NCI-H510A (cell line): ENCODE measurements at regions not wholly inside any gene's neighbourhood (a gene's known extent, or its start where the extent isn't known, plus 50 kb on each side); places are given as distances from the start of the nearest gene placed in this dataset.

ENCODE experiments used
- DNase-seq: peaks from one replicate; lab custom pipeline; 2025; lab: John Stamatoyannopoulos, UW

- DNase-seq, result no peak
Measured at GRCh38 chr1:219273088-219273686, 99.5 kb downstream of the LYPLAL1 start.

- no peak for DNase-seq
Measured at GRCh38 chr1:219271818-219272535, 98.3 kb downstream of the LYPLAL1 start.

- DNase-seq, result no peak
Measured at GRCh38 chr1:219269171-219269570, 95.5 kb downstream of the LYPLAL1 start.

GRCh38 chr1:219266524-219266923 is 92.8 kb downstream of the LYPLAL1 start:
- DNase-seq, result no peak

GRCh38 chr1:219265026-219265515 is 91.4 kb downstream of the LYPLAL1 start:
- no peak for DNase-seq

- DNase-seq, result no peak
Measured at GRCh38 chr1:219264561-219264960, 90.9 kb downstream of the LYPLAL1 start.
